ENCODE measurements at regions not wholly inside any gene's neighbourhood (a gene's known extent, or its start where the extent isn't known, plus 50 kb on each side); places are given as distances from the start of the nearest gene placed in this dataset.
"Not testable (repeated sequence)": the region's sequence is repeated elsewhere in the genome, so short reads cannot be mapped to it uniquely, and the experiment has no call there.

DNA sequence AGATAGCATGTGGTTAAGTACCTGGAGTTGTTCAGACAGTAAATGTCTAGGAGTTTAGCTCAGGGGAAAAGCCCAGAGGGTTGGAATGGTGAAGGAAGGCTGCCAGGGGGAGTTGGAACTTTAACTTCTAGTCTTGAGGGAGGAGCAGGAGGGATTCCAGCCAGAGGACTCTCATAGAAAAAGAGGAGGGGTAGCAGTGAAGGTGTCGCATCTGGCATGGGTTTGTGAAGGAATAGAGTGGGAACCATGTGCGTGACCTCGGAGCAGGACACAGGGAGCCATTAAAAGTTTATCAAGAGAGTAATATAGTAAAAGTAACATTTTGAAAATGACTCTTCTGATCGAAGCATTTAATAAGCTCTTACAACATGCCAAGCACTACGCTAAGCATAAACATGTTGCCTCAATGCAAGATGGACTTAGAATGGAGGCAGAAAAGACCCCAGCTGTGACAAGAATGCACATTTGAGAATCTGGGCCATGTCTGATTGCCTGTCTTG is 632.4 kb upstream of the CAMK1G start:
- DNase-seq (ENCODE audit: low read depth) = no peak

DNA sequence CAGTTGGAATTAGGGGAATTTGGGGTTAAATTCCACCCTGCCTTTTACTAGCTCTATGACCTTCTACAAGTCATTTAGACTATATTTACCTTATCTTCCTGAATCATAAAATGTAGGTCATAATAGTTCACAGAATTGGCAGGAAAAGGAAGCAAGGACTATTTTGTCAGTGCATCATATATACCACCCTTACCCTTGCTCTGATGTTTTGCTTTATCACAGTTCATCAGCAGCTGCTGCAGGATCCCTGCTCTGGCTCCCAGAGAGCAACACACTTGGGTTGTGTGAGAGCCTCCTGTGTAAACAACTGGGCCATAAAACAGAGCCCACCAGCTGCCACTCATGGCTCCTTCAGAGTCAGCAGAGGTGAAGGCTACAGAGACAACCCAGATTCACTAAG is 631.6 kb upstream of the CAMK1G start:
- no peak for DNase-seq (ENCODE audit: low read depth)

DNA sequence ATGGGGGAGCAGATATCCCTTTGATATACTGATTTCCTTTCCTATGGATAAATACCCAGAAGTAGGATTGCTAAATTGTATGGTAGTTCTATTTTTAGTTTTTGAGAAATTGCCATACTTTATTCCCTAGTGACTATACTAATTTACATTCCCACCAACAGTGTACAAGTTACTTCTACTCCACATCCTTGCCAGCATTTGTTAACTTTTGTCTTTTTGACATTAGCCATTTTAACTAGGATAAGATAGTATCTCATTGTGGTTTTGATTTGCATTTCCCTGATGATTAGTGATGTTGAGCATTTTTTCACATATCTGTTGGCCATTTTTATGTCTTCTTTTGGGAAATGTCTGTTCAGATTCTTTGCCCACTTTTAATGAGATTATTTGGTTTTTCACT is 620.6 kb upstream of the CAMK1G start:
- no peak for DNase-seq (ENCODE audit: low read depth)

DNA sequence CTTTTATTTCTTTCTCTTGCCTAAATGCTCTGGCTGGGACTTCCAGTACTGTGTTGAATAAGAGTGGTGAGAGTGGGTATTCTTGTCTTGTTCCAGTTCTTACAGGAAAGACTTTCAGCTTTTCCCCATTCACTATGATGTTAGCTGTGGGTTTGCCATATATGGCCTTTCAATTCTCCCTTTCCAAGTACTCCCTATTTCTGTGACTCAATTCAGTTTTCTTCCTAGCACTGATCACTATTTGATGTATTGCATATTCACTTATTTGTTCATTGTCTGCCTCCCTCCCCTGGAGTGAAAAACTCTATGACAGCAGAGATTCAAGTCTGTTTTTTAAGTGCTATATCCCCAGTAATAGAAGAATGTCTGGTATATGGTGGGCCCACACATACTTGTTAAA is 618.2 kb upstream of the CAMK1G start:
- no peak for DNase-seq (ENCODE audit: low read depth)

DNA sequence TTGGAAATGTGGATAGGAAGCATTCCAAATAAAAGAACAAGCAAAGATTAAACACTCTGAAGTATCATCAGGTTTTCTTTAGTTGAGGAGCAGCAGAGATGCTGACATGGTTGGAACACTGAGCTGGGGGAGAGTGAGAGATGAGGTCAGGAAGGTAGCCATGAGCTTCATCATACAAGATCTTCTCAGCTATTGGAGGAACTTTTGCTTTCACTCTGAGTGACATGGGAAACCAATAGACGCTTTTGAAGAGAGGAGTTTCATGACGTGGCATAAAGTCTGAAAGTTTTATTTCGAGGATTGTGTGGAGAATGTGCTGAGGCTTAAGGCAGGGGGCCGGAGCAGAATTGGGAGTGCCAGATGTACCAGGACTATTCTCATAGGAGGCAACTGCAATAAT is 616.2 kb upstream of the CAMK1G start:
- DNase-seq (ENCODE audit: low read depth) = no peak

DNA sequence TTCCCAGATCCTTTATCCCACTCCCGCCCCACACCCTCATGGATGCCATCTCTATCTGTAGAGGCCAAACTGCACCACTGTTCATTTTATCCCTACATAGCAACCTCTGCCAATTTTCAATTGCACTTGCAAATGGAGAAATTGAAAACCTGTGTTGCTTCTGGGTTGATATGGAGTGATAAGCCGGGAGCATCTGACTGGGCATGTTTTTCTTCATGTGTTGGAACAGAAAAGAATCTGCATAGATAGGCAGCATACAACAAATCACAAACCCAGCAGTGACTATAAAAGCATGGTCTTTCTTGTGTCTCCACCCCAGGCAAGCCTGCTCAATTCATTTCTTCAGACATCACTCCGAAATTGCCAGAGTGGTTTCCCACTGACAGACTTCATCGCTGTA is 608.8 kb upstream of the CAMK1G start:
- no peak for DNase-seq (ENCODE audit: low read depth)

DNA sequence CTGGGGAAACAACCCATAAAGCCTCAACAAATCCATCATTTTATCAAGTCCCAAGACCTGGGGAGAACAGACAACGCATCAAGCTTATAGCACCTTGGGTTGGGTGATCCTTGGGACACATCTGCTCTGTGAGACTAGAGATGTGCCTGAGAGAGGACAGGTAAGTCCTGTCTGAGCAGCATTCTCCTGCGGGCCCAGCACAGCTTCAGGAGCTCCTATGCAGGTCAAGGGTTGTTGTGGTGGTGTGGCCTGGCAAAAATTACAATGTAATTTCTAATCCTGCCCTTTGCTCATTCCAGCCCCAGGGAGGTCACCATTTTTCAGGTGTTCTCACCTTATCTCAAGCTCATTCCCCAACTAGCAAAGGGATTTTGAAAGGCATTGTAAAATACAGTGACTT is 608.1 kb upstream of the CAMK1G start:
- DNase-seq (ENCODE audit: low read depth) = no peak

DNA sequence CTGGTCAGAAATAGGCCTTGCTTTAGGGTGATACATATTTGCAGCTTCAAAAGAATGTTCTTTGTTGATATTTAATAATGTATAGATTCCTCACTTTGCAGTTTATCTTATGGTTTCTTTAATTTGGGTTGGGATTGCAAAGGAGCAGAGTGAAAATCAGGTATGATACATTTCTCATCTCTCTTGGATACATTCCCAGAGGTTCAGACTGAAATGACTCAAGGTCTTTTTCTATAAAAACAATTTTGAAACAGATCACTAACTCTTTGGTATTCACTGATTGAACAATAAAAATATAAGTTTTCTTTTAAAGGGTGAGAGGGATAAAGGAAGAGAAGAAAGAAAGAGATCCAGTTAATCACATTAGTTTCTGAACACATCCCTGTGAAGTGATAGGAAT is 606.5 kb upstream of the CAMK1G start:
- no peak for DNase-seq (ENCODE audit: low read depth)

DNA sequence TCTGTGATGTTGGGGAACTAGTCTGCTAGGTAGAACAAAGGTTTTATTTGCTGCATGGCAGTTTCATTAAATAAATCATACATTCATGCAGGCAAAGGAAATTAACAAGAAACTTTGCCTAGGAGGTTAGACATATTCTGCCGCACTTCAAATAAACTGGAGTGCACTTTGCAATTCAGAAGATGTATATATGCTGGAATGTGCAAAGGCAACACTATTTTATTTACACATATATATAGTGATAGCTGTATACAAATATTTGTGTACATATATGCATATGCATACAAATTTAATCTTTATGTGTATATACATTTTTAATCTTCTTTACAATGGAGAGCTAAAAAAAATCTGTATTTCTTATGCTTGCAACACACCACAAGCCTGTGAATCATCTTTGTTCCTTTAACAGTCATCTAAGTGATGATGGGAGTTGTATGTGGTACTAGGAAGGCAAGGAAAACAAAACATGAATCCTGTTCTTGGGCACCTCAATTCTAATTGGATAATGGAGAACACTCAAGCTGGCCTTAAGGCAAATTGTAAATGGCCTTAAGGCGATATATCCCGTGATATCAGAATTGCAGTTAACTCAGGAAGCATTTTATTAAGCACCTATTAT is 605.8 kb upstream of the CAMK1G start:
- no peak for DNase-seq (ENCODE audit: low read depth)

DNA sequence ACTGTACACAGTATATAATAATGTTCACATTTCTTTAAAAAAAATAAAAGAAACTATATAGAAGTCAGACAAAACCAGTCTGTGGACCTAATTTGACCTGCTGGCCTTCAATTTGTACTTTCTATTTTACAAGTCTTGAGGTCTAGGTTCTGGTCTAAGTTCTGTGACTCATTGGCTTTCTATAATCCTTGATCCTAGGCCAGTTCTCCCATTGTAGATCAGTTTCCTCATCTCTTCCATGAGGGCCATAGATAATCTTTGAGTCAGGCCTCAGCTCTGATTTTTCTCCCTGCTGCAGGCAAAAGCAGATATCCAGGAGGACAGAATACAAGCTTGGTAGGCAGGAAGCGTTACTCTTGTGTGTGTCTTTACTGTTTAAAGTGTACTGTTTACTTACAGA is 603.7 kb upstream of the CAMK1G start:
- DNase-seq (ENCODE audit: low read depth) = no peak

DNA sequence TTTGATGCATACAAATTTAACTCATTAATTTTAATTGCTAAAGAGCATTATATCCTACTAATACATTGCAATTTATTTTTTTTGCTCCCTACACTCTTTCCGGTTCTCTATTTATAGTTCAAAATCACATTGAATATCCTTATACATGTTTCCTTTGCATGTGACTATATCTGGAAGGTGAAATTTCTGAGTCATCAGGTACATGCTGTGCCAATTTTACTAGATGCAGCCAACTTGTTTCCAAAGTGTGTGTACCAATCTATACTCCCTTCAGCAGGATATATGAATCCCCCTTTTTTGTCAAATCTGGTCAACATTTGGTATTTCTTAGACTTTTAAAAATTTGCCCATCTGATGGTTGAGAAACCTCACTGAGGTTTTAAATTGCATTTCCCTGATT is 602.9 kb upstream of the CAMK1G start:
- no peak for DNase-seq (ENCODE audit: low read depth)

DNA sequence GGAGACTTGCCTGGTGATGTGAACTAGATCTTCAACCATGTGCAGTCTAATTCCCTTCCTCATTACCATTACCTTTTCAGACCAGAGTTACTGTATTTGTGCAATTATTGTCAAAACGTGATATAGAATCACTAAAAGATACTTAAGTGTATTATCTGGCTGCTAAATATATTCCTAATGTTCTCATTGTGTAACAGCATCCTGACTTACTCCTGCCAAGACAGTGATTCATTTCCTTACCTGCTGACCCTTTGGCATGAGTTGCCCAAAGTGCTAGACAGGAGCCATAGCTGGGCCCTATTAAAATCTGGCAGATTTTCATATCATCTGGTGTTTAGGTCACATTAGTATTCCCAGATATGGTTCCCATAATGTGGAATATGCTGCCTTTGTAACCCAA is 598.3 kb upstream of the CAMK1G start:
- no peak for DNase-seq (ENCODE audit: low read depth)

DNA sequence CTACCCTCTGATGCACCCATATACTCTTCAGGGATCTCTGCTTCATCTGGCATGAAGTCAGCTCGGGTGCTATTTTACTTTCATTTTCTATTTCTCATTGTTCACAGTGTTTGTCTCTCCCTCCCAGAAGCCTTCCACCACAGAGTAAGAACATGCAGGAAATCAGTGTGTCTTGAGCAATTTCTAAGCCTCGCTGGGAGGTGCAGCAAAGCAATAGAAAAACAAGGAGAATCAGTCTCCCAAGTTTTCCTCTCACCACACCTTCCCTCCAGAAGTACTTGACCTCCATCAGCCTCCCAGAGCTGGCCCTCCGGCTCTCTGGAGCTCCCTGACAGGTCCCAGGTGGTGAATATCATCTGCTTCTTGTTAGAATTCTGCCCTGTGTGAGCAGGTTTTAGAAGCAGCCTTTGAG is 594.7 kb upstream of the CAMK1G start:
- no peak for DNase-seq (ENCODE audit: low read depth)

DNA sequence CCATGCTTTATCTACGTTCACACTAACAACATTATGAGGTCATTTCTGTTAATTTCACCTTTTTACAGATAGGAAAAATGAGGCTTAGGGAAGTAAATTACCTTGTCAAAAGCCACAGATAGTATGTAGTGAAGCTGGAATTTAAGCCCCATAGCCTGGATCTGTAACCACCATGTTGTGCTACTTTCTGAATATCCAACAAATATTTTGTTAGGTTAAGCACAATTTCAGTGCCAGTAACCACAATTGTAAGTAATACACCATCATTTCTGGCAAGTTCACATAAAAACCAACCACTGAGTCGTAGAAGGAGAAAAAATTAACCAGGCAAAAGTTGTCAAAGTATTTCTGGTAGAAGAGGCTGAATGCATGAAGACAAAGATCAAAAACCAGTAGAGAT is 593.1 kb upstream of the CAMK1G start:
- DNase-seq (ENCODE audit: low read depth) = no peak

DNA sequence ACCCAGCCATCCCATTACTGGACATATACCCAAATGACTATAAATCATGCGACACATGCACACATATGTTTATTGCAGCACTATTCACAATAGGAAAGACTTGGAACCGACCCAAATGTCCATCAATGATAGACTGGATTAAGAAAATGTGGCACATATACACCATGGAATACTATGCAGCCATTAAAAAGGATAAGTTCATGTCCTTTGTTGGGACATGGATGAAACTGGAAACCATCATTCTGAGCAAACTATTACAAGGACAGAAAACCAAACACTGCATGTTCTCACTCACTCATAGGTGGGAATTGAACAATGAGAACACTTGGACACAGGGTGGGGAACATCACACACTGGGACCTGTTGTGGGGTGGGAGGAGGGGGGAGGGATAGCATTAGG is 586.5 kb upstream of the CAMK1G start:
- not testable (repeated sequence) for DNase-seq (ENCODE audit: low read depth)

DNA sequence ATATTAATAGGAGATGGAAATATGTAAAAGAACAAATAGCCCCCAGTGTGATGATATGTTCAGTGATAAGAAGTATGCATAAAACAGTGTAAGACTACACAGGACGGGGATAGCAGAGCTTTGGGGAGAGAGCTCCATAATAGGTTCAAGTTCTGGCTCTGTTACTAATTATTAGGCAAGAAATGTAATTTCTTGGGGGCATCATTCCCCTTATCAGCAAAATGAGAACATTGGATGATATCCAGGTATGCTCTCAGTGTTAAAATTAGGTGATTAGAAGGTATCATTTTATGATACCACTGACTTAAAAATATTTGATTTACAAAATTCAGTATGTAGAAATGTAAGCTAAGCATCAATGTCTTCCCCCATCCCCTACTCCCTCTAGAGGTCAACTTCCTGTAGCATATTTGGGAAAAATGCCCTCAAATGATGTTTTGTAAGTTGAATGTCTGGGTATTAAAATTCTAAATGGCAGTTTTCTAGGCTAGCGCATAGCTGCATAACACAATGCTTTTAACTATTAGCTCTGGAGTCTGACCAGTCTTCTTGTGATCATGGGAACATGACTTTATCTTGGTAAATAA is 585.7 kb upstream of the CAMK1G start:
- no peak for DNase-seq (ENCODE audit: low read depth)

DNA sequence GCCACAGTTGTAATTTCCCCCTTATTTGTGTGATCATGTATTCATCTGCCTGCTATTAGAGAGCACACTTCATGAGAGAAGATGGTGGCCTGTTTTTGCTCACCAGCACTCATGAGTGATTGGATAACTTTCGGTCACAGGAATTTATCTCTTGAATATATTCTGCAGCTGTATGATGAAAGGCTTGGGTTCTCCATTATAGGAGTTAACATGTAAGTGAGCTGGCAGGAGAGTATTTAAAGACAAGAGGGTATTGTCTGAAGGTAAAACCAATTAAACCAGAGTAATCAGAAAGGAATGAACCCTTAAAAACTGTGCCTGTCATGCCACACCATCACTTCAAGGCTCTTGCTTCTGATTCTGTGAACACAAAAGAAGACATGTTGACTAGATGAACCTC is 574.9 kb upstream of the CAMK1G start:
- DNase-seq (ENCODE audit: low read depth) = no peak

DNA sequence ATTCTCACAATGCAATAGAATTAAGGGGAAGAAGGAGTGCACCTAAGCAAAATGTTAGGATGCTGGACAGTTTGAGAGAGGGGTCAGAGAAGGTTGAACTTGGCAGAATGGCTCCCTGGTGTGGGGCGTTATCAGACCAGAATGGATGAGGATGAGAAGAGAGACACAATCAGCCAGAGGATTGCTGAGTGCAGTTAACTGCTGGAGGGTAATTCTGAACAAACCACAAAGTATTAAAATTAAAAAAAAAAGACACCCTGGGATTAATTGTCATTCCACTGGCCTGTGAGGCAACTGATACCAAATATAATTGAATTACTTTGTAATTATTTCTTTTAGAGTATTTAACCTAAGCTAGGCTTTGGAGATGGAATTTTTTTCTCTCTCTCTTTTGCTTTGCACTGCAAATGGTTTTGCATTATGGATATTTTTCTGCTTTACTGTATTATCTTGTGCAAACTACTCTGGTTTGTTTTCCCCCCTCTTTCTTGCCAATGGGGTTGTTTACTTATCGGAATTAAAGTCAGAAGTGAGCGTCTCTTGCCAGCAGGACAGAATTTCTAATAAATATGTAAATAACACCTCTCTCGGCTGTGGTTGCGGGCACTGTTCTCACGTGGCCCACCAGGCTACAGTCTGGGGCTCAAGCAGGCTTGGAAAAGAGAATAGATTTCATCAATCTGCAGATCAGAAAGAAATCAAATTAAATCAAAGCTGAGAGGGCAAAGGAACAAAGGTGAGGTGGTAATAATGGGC is 572.9 kb upstream of the CAMK1G start:
- no peak for DNase-seq (ENCODE audit: low read depth)

DNA sequence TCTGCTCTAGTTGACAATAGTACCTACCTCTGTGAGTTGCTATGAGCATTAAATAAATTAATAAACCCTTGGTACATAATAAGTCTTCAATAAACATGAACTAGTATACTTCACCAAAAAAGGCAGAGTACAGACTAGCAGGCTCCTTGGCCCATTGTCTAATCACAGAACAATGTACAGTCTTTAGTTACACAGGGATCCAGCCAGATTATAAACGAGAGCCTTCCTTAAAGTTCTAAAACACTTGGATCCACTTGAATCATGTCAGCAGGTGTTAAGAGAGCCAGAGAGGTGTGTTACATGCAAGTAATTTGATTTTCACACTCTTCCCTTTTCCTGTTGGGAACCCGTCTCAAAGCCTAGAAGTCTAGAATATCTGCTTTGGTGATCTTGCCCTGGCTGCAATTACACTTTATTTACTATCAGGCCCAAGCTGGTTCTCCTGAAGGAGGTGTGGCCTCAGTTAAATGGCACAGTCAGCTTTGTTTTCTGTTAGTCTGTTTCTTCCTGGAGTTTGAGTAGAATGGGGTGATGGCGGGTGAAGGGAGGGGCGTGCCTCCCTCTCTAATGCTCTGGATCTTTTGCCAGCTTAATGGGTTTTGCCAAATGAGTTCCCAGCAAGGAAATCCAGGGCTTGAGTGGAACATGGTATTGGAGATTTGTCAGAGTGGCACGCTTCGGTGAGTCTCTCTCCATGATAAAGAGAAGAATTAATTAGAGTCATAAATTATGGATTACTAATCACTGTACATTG is 570.9 kb upstream of the CAMK1G start:
- DNase-seq (ENCODE audit: low read depth) = no peak

DNA sequence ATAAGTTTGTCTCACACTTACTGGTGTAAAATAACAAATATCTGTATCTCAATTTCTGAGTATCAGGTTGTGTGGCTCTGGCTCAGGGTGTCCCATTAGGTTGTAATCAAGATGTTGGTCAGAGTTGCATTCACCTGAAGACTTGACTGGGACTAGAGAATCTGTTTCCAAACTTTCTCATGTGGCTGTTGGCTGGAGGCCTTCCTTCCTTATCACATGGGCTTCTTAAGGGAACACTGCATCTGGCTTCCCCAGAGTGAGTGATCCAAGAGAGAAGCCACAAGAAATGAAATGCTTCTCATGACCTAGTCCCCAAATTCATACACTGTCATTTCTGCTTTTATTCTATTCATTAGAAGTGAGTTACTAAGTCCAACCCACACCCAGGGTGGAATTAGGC is 568.4 kb upstream of the CAMK1G start:
- DNase-seq (ENCODE audit: low read depth) = no peak

DNA sequence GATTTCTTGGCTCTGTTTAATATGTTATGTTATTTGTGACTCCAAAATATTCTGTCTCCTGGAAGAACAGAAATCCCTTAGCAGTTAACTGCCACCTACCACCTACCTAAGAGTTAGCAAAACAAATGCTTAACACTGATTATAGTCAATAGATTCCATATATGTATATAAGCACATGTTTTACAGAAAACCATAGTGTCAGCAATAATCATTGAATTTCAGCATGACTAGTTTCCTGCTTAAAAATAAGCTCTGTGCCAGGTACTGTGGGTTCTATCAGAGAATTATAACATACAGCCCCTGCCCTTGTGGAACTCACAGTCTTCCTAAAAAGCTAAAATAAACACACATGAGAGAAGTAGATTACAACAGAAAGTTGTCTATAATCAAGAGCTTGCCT is 561.9 kb upstream of the CAMK1G start:
- DNase-seq (ENCODE audit: low read depth) = no peak

DNA sequence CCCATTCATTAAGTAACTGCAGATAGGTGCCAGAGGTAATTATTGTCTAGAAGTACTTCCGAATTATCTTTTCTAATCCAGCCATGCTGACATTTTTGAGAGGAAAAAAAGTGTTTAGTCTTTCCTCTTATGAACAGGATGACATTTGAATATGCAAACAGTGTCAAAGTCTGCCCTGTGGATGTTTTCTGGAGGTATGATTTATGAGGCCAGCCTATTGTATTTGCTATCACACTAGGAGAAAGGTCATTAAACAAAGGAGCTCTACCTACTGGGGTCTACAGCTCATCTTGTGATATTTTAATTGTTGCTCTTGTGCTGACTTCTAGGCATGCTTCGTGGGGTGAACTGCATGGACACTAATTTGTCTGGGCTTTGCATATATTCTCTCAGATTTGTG is 559.7 kb upstream of the CAMK1G start:
- no peak for DNase-seq (ENCODE audit: low read depth)

DNA sequence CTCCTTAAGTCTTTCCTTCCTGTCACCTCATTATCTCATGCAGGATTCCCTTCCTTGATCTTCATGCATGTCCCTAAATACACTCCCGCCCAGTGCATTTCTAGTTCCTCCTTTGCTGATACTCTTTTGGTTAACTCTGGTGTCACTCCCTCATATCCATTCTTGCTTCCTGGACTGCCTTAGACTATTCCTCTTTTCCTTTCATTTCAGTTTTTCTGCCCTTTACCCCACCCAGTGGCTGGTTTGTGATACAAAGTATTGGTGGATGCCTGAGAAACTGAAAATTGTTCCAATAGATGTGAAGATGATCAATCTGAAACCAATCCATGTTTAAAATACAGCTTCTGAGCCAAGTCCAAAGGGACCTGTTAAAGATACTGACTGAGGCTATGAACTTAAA is 553.8 kb upstream of the CAMK1G start:
- DNase-seq (ENCODE audit: low read depth) = no peak
